22Rv1 (cell line): ENCODE measurements at regions not wholly inside any gene's neighbourhood (a gene's known extent, or its start where the extent isn't known, plus 50 kb on each side); places are given as distances from the start of the nearest gene placed in this dataset.

ENCODE experiments used
- ZFX ChIP-seq: fragments of 450-650 bp; IDR thresholded peaks from 2 replicates; pipeline ENCODE4 v1.6.1; 2017; ENCODE audit warnings: antibody characterized with exemption, borderline replicate concordance
- TF ChIP-seq, protein P1 (sequence below): fragments of 450-650 bp; IDR thresholded peaks from 2 replicates; pipeline ENCODE4 v1.5.1; 2017; ENCODE audit warnings: mild to moderate bottlenecking

DNA sequence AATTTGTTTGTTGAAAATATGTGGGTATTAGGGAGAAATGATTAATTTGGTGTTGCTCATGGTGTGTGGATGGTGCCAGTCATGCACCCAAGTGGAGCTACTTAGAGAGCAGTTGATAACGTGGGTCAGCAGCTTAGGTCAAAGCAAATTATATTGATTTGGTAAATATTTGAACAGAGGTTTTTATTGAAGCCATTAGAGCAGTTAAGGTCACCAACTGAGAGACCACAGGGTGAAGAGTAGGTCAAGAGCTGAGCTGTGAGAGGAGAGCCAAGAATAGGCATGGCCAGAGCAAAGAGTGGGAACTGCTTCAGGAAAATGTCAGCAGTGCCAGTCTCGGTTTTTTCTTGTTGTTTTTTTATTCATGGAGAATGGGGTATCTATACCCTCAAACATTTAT is 97.9 kb downstream of the TMEM168 start:
- TF ChIP-seq, protein P1, sequence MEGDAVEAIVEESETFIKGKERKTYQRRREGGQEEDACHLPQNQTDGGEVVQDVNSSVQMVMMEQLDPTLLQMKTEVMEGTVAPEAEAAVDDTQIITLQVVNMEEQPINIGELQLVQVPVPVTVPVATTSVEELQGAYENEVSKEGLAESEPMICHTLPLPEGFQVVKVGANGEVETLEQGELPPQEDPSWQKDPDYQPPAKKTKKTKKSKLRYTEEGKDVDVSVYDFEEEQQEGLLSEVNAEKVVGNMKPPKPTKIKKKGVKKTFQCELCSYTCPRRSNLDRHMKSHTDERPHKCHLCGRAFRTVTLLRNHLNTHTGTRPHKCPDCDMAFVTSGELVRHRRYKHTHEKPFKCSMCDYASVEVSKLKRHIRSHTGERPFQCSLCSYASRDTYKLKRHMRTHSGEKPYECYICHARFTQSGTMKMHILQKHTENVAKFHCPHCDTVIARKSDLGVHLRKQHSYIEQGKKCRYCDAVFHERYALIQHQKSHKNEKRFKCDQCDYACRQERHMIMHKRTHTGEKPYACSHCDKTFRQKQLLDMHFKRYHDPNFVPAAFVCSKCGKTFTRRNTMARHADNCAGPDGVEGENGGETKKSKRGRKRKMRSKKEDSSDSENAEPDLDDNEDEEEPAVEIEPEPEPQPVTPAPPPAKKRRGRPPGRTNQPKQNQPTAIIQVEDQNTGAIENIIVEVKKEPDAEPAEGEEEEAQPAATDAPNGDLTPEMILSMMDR = no peak
- TF ChIP-seq ZFX = no peak
